HG03175 (cell line): ENCODE measurements at regions not wholly inside any gene's neighbourhood (a gene's known extent, or its start where the extent isn't known, plus 50 kb on each side); places are given as distances from the start of the nearest gene placed in this dataset.

ENCODE experiments used
- ATAC-seq: cut with Tn5 transposase; IDR thresholded peaks from one replicate; pipeline ENCODE4 v1.9.1; 2021; ENCODE audit warnings: mild to moderate bottlenecking, moderate library complexity; ENCODE audit not compliant: unreplicated experiment

- no peak for ATAC-seq
These were observed 229.2 kb upstream of the CHRNA7 start for GRCh38 chr15:31801152-31801551.

DNA sequence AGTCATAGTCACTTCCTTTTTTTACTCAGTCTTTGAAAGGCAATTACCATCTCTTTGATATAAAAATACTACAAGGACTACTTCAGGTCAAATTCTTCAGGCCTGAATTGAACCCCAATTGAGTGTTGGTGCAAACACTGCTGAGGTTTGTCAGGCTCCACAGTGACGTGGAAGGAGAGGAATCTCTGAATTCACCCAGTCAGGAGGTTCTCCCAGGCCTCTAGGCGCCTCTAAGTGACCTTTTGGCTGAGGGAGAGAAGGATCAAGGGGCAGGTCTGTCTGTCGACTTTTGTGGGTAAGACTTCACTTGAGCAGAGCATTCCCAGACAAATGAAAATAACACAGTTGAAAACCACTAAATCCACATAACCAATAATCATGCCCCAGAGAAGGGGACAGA lies 227.6 kb upstream of the CHRNA7 start:
- ATAC-seq, result no peak

- no peak for ATAC-seq
These were observed 226.9 kb upstream of the CHRNA7 start for GRCh38 chr15:31803388-31803884.

GRCh38 chr15:31805090-31805662 lies 225.1 kb upstream of the CHRNA7 start:
- ATAC-seq, result no peak

- ATAC-seq, result no peak
These were observed 224.2 kb upstream of the CHRNA7 start for GRCh38 chr15:31806106-31806505.

DNA sequence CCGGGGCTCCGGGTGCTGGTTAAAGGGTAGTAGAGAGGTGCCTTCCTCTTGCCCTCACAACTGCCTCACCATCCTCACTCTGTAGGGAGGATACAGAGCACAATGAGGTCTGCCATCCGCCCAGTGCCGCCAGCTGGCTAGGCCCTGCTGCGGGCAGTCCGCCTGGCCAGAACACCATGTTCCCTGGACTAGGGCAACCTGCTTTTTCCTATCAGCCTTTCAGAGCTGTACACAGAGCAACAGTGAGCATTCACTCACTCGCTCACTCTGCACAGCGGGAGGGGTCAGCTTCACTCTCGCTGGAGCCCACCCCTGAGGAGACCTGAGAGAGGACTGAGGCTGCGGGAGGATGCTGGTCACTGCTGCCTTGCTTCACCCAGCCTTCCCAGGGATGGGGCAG lies 218.7 kb upstream of the CHRNA7 start:
- ATAC-seq, result no peak

- no peak for ATAC-seq
These were observed 216.2 kb upstream of the CHRNA7 start for GRCh38 chr15:31814082-31814481.

- ATAC-seq, result no peak
These were observed 214.7 kb upstream of the CHRNA7 start for GRCh38 chr15:31815411-31816155.

- no peak for ATAC-seq
These were observed 207.9 kb upstream of the CHRNA7 start for GRCh38 chr15:31822463-31822862.

DNA sequence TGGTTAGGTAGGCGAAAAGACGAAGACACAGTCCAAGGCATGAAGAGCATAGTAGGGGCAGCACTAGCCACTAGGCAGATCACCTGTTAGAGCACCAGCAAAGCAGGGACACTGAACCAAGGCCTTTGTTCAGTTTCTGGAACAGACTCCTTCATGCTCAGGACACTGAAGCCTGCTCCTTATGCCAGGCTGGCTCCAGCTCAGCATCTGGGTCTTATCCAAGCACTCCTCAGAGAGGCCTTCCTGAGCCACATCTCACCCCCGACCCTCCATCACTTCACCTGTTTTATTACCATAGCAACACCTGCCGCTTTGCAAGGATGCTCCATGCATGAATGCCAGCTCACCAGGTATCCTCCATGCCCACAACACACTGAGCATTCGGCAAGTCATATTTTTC lies 206.3 kb upstream of the CHRNA7 start:
- no peak for ATAC-seq

- no peak for ATAC-seq
These were observed 201.7 kb upstream of the CHRNA7 start for GRCh38 chr15:31828594-31828993.

DNA sequence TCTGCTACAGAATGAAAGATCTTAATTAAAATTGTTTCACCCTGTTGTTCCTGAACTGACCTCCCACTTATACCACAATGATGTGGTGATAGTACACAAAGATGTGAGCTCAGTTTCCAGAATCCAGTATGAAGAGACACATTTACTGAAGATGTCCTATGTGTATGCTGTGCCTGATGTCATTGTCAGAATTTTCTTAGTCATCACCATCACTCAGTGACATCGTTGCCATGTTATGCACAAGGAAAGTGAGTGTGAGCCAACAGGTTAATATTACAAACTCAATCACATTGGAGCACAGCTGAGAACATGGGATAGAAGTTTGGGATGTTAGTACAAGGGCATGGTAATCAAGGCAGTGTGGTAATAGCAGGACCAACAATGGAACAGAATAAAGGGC lies 199.7 kb upstream of the CHRNA7 start:
- no peak for ATAC-seq

- ATAC-seq, result no peak
These were observed 198.7 kb upstream of the CHRNA7 start for GRCh38 chr15:31831596-31831995.

DNA sequence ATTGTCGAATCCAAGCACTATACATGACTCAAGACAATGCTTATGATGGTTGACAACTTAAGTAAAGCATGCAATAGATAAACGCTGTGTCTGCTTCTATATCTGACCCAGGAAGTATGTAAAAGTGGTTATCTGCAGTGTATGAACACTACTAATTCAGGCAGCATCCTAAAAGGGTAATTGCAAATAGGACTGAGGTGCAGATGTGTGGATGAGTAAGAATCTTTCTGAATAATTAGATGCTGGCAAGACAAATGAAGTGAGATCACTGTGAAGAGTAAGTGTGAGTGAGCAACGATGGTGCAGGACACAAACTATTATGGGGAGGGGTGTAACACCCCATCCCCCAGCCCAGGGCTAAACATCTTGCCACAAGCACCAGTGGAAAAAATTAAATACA lies 195.7 kb upstream of the CHRNA7 start:
- ATAC-seq, result no peak

DNA sequence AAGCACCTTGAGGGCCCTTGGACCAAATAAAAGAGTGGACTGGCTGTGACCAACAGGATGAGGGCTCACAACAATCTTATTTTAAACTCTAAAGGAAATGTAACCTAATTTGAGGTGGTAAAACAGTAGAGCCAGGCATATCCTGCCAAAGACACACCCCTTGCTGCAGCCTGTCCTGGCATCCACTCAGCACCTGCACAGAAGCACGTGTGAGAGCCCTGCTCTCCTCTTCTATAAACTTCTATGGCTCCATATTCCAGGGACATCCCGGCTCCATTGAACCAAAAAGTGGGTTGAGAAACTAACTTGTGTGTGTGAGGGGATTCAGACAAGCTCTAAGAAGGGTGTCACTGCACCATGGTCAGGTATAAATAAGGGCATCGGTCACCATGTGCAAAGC lies 190.9 kb upstream of the CHRNA7 start:
- ATAC-seq, result no peak

GRCh38 chr15:31840849-31841476 lies 189.4 kb upstream of the CHRNA7 start:
- ATAC-seq, result no peak

GRCh38 chr15:31842532-31843195 lies 187.7 kb upstream of the CHRNA7 start:
- ATAC-seq, result no peak

- no peak for ATAC-seq
These were observed 186.8 kb upstream of the CHRNA7 start for GRCh38 chr15:31843426-31844055.

DNA sequence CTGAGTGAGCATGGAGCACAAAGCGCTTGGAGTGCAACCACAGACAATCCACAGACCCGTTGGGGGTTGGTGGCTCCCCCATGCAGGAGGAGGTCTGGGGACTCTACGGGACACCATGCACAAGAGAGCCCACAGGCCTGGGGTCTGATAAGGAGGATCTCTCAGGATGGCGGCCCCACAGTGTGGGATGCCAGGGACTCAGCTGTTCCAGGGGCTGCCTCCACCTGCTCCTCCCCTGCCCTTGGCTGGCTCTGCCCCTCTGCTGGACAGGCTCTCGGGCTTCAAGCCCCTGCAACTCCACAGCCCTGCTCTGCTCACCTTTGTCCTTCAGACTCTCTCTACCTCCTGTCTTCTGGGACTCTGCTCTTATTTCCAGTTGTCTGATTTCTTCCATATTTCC lies 184.5 kb upstream of the CHRNA7 start:
- ATAC-seq, result no peak

GRCh38 chr15:31847961-31848360 lies 182.4 kb upstream of the CHRNA7 start:
- ATAC-seq, result no peak

- ATAC-seq, result no peak
These were observed 181.7 kb upstream of the CHRNA7 start for GRCh38 chr15:31848621-31849020.
